DMS 273 (cell line): ENCODE measurements at regions not wholly inside any gene's neighbourhood (a gene's known extent, or its start where the extent isn't known, plus 50 kb on each side); places are given as distances from the start of the nearest gene placed in this dataset.

ENCODE experiments used
- DNase-seq: peaks from one replicate; lab custom pipeline; 2025; ENCODE audit not compliant: unreplicated experiment; lab: John Stamatoyannopoulos, UW

DNA sequence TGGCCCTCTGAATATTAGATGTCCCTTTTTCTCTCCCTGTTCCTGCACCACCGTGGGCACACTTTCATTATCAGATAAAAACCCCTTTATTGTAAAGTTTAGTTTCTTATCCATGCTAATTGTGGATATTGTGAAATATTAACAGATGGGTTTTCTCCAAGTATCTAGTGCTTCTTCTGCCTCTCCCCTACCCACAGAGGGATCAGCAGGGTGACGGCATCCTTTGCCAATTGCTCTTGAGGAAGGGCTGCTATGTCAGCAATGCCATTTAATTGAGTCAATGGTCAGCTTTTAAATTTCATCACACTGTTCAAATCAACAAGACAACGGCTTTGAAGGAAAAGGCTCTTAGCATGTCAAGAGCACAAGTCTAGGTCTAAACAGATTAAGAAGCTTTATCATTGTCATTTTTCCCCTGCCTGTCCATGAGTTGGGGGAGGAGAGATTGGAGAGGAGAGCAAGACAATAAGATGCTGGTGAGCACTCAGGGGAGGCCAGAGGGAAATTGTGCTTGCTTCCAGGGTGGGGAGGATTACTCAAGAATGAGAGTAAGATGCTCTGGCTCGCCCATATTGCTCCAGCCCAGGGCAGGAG, 443.0 kb upstream of the CCL2 start:
- no peak for DNase-seq

DNA sequence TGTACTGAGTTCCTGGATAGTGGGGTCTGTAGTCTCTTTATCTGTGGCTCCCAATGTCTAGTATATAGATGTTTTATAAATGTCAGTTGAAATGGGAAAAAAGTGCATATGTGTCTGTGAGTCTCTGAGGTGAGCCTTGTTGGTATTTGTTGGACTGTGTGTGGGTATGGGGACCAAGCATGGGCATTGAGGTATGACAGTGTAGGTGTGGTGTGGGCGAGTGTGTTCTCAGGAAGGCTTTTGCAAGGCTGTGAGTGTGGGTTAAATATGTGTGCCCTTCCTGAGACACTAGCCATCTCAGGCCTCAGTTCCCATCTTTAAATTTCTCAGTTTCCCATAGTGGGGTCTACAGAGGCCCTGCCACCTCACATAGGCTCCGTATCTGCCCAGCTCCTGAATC, 440.2 kb upstream of the CCL2 start:
- no peak for DNase-seq

DNA sequence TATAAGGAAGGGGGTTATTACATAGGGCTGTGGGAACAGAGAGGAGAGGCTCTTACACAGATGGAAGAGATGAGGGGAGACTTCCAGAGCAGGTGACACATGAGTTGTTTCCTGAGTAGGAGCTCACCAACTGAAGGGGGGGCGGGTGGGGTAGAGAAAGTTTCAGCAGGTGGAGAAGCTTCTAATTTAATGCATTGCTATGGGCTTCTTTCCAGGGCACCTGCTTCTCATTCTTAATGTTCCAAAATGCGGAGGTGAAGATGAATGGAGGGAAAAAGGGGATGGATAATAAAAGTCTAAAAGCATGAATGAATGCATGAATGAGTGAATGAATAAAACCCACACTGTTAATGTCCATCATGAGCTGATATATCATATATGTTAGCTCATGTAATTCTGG, 439.0 kb upstream of the CCL2 start:
- no peak for DNase-seq

DNA sequence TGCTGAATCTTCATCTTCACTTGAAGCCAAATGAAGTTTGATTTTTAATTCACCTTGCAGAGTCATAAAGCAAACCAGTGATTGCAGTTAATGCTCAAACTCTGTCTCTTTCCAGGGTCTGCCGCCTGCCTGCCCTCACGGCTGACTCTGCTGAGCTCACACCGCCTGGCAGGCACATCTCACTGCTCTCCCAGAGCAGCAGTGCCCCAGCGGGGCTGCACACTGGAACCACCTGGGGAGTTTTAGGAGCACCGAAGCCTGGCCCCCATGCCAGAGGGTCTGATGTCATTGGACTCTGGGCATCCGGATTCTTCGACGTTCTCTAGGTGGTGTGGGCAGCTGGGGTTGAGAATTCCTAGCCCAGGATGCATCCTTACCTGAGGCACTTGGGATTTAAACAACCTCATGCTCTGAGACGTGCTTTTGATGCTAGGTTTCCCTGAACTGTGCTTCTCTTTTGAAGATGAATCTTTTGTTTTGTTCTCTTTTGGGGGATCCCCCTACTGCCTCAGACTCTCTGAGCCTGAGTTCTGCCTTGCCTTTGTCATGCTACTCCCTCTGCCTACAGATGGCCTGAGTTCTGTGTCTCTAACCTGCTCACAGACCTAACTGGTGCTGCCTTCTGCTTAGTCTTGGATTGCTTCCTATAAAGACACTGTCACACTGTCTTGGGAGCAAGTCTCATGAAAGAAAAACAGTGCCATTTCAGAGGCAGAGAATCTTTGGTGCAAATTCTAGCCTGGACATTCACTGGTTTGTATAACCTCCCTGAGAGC, 438.1 kb upstream of the CCL2 start:
- DNase-seq: no peak

DNA sequence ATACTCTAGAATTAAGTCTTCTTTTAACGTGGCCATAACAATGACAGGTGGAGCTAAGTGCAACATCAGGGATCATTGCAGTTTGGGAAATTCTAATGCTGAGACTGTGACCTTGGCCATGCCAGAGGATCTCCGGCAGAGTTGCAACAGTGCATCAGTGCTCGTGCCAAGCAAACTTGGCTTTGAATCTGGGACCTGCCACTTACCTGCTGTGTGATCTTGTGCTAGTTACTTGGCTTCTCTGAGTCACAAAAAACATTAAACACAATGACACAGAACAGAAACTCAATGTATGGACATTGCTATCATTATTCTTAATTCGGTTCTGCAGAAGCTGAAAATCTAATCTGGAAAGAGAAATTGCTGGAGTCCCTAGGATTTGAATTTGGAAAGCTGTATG, 435.5 kb upstream of the CCL2 start:
- DNase-seq: no peak

DNA sequence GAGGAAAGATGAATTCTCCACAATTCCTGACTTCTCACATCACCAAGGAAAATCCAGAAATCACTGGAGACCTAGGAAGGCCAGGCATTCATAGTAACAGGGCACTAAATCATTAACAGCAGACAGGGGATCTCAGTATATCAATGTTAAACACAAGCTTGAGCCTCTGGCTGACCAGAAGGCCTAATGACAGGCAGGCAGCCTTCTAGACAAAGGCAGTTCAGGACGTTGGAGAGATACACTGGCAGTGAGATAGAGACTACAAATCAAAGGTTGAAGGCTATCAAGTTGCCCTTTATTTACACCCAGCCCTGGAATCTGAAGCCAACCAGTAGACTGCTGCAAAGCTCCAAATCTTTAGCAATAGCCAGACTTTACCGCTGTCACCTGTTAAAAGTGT, 422.8 kb upstream of the CCL2 start:
- DNase-seq: no peak

DNA sequence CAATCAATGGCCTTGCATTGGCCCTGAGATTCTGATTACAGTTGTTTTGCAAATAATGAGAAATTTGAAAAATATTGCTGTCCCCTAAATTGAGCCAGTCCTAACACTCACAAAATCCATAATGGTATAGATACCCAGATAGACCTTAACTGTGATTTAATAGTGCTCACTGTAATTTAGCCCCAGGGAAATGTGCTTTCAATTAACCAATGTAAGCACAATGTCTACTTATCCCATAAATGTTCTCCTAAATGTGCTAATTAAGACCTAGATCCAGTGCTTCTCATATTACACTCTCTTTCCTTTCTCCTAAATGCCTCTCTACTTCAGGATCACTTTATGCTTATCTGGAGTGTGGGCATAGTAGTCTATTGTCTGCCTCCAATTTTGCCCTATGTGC, 417.8 kb upstream of the CCL2 start:
- no peak for DNase-seq

DNA sequence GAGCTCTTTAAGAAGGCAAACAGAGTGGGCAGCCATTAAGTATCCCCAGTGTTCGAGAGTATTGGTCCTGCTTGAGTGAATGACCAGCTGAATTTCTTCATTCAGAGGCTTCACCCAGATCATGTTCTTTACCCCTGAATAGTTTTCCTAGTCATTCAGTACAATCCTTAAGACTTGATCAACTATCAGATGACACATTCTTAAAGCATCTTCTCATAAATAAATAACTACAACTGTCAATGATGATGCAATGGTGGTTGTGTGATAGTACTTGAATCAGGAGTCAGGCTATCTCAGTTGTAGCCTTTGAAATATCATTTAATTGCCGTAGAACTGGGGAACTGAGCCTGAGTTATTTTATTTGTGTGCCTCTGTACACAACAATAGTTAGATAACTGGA, 416.8 kb upstream of the CCL2 start:
- no peak for DNase-seq

DNA sequence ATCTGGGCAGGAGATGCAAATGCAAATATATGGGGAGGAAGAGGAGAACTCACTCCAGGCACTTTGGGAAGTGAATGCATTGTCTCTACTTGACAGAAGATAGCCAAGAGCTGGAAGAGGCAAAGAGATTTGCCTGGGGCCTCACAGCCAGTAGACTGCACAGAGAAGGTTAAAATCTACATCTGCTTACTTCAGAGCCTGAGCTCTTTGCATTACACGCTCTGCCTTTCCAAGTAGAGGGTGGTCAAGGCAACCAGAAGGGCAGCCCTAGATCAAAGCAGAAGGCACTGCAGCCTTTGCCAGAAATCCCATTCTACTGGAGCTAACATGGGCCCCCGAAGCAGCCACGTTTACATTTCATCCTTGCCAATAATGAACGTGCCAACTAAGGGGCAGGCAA, 407.2 kb upstream of the CCL2 start:
- DNase-seq: no peak

DNA sequence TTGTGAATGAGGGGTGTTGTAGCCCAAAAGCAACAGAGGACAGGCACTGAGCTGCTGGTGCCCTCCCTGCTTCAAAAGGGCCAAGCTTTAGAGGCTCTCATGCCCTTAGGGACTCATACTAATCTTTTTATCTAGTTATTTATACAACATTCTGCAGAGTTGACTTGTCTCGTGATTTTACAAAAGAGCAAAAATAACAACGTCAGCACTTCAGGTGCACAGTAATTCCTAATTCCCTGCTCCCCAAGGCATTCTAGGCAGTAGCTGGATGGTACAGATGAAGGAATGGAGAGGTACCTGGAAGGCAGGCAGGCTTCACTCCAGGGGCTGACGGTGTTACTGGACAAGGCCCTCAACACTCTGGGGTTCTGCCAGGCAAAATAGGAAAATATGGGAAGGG, 406.7 kb upstream of the CCL2 start:
- DNase-seq: no peak

DNA sequence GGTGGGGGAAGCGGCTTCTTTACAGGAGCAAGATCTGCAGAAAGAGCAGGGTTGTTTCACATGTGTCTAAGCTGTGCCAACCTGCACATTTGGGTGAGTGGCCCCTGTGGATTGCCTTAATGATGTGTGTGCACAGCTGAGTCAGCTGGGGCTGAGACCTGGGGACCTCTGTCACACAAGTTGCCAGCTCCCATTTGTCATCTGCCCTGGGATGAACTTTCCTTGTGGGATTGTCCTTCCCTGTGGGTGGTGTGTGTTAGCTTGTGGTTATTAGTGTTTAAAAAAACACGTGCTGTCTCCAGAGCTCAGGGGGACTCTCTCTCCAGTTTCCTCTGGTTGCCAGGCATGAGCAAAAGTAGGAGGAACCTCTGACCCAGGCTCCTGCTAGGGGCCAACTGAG, 400.5 kb upstream of the CCL2 start:
- DNase-seq: no peak

DNA sequence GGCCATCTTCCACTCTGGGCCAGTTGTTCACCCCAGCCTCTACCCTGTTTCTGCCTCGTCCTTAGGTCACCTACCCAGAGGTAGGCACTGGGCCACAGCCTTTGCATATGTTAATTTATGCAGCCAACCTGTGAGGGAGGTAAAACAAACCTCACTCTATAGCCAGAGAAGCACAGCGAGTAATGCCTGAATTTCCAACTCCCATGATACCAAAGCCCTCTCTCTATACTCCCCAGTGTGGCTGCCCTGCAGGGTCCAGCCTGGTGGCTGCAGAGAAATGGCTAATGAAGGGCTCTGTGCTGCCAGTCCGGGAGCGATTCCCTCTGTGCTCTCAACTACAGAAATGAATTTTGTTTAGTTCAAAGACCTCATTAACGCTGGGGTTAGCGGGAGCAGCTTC, 397.0 kb upstream of the CCL2 start:
- no peak for DNase-seq

DNA sequence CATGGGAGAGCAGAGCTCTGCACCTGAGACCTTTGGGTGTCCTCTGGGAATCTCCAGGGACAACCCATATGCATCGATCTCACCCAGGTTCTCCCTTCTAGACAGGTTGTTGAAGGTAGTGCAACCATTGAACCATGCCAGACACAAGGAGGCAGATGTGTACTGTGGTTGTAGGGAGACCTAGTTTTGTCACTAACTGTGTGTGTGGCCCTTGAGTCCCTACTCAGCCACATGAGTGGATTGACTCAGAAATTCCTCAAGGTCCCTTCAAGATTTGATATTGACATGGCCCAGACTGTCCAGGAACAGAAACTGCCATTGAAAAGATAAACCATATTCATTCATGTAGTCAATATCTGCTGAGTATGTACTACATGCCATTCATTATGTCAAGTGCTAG, 396.4 kb upstream of the CCL2 start:
- DNase-seq: no peak

DNA sequence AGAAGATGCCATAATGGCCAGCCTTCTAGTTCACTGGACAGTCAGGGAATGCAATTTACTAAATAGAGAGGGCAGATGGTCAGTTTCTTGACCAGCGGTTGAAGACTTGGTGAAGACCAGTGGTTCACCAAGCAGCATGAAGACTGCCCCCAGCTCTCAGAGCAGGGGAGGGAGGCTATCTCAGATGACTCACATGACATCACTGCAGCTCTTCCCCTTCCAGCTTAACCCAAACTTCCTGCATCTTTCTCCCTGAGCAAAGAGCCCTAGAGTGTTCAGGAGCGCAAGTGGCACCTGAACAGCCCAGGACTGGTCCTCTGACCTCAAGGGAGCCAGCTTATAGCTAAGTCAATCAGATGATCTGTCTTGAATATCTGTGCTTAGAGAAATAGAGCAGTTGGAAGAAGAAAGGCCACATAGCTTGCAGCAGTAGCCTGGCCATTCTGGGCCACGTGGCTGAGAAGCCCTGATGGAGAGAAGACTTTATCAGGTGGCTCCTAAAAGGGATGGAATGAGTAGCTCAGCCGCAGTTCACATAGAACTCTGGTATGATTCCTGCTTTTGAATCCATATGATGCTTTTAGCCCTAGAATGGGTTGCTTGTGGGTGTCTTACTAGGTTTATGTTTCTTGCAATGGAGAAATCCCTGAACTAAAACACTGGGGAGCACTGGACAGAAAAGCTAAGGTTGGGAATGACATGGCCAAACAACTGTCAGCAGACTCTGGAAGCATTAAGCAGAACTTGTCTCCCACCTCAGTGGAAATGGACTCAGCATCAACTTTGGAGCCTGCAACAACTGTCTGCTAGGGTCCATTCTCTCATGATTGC, 392.1 kb upstream of the CCL2 start:
- no peak for DNase-seq

DNA sequence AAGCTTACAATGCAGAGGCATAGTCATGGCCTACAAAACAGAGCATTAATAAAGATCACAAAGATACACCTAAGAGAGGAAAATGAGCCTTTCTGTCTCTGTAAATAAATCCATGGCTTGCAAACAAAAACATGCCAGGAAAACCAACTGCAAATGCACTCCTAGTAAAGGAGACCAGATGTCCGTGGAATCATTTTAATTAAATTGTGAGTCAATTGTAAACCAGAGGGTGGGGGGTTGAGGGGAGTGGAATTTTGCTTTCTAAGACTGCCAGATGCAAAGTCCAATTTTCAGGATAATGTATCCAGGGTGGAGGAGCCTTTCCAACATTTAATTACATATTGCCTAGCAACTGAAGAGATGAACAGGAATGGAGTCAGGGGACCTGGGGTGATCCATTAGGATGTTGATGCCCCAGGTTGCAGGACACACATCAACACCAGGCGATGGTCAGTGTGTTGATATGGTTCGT, 390.3 kb upstream of the CCL2 start:
- DNase-seq: peak; percentile 3

DNA sequence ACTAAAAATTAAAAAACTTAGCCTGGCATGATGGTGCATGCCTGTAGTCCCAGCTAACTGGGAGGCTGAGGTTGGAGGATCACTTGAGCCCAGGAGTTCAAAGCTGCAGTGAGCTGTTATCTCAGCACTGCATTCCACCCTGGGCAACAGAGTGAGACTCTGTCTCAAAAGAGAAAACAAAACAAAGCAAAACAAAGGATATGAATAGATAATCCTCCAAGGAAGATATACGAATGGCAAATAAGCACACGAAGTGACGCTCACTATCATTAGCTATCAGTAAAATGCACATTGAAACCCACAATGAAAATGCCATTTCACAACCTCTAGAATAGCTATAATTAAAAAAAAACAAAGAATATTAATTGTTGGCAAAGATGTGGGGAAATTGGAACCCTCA, 386.2 kb upstream of the CCL2 start:
- no peak for DNase-seq

DNA sequence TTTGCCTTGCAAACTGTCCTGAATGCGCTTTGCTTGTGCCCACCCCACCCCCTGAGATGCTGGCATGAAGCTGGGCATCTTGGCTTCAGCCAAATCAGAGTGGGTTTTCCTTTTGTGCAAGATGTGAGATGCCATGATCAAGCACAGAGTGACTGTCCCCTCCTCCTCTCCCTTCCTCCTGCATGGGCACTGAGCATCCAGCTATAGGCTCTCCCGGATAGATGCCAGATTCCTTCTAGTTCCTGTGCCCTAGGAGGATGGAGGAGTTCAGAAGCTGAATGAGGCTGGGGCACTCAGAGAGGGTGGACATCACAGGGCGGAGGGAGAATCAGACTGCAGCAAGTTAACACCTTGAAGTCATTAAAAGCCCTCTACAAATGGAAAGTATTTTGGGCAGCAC, 384.1 kb upstream of the CCL2 start:
- no peak for DNase-seq

DNA sequence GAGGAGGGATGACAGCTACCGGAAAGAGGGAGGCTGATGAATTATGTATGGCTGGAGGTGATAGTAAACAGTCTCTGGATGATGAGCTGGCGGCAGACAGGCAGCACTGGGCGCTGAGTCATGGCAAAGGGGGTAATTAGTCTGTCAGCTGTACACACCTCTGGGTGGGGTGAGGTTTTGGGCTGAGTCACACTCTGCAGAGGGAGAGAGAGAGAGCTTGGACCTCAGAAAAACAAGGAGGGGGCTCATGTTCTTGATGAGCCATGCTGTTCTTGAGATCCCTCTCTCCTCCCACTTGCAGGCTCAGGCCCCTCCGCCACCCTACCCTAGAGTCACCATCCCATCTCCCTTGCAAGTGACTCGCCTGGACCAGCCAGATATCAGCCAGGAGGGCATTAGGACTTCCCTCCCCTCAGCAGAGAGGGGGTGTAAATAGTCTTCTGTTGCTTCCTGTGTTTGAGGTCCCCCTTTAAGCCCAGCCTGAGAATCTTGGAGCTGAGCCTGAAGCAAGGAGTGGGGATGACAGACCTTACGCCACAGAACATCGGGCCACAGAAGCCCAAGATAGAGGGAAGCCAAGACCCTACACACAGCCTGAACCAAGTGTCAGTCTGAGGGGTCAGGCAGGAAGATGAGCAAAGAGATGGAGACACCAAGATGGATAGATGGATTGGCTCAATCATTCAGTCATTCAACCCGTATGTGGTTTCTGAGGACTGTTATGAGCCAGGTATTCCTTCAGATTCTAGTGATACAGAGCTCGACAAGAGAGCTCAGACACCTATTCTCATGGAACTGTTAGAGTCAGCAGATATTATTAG, 383.2 kb upstream of the CCL2 start:
- no peak for DNase-seq

DNA sequence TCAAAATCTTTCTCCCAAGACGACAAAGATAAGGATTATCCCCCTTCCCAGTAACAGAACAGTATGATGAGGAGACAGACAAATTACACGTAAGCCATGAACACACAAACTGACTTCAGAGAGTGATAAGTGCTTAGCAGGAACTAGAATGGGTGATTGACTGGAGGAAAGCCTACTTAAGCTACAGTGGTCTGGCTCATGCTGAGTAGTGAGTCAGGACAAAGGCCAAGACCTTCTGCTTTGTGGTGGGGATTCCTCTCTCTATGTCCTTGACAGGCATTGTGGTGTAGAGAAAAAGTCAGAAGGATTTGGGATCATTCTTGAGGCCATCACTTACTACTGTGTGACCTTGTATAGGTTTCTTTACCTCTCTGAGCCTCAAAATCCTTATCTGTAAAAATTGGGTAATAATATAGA, 381.9 kb upstream of the CCL2 start:
- no peak for DNase-seq

DNA sequence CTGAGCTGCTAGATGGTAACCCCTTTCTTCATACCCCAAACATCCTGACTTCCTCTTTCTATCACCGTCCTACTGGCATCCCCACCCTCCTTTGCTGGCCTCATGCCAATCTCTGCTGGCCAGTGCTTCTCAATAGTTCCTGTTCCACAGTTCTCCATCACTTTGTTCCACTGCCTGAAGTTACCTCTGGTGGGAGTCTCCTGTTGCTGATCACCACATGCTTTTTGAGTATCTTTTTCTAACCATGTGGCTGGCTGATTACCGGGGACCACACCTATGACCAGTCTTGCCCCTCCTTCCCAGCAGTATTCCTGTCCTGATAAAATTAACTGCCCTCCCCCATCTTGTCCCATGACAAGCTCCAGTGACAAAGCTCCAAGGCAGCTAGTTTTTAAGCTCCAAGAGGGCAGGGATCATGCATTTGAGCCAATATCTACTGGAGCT, 380.4 kb upstream of the CCL2 start:
- DNase-seq: no peak

DNA sequence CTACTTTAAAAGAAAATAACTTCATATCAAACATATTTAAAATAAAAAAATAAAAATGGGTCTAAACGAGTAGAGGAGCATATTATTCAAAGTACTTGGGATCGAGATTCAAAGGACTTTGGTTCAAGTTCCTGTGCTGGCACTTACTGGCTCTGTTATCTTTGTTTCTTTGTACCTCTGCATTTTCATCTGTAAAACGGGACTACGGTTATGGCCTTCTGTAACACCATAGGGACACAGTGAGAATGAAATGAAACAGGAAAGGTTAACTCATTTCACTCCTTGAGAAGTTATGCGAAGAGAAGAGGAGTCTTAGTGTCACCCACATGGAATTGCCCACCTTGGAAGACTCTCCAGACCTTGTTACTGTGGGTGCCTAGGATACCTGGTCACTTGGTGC, 379.1 kb upstream of the CCL2 start:
- DNase-seq: no peak
